GM12878 (cell line): ENCODE measurements at regions not wholly inside any gene's neighbourhood (a gene's known extent, or its start where the extent isn't known, plus 50 kb on each side); places are given as distances from the start of the nearest gene placed in this dataset.

Experiments used
- ATAC-seq: fragments of 200-7000 bp; cut with Tn5 transposase; 3 replicates; pipeline ENCODE4 v1.9.1; 2020; ENCODE audit warnings: mild to moderate bottlenecking, moderate library complexity
- BruUV-seq: library from RNA; stranded (reverse); fragments of 400-500 nt; replicated peaks from 2 replicates; lab custom pipeline; 2021; lab: Mats Ljungman, UMichigan
- CTCF ChIA-PET: fragments of 300-600 bp; sonication (Branson Sonifier 250); formaldehyde crosslinking; extraction: SDS; loops from one replicate; lab custom pipeline; 2021; ENCODE audit warnings: inconsistent platforms; lab: Yijun Ruan, JAX
- POLR2A ChIA-PET: fragments of 350-600 bp; formaldehyde crosslinking; extraction: SDS; loops from one replicate; lab custom pipeline; 2021; ENCODE audit warnings: inconsistent platforms; lab: Charles Lee
- RAD21 ChIA-PET: fragments of 300-600 bp; sonication (Branson Sonifier 250); formaldehyde crosslinking; loops from one replicate; lab custom pipeline; 2023; ENCODE audit warnings: antibody characterized with exemption; ENCODE audit not compliant: unreplicated experiment; lab: Charles Lee
- SMC1A ChIA-PET: fragments of 300-600 bp; sonication (Branson Sonifier 250); formaldehyde crosslinking; loops from one replicate; lab custom pipeline; 2023; ENCODE audit not compliant: unreplicated experiment, uncharacterized antibody; lab: Charles Lee
- DNase-seq: peaks from one replicate; pipeline ENCODE4 v3.0.0-alpha.2; 2011; ENCODE audit warnings: low read depth, low spot score
- FAIRE-seq: peaks from 3 replicates; lab custom pipeline; 2011; peaks lifted over from hg19 to GRCh38; lab: Jason Lieb, UNC
- H2AFZ ChIP-seq: 2 replicates; pipeline ENCODE4 v1.6.0; 2011; ENCODE audit warnings: low read depth, low read length, control low read depth; ENCODE audit not compliant: control insufficient read depth
- H3K27ac ChIP-seq: 2 replicates; pipeline ENCODE4 v1.5.1; 2011; ENCODE audit warnings: control low read depth; ENCODE audit not compliant: control insufficient read depth, insufficient read depth
- H3K27me3 ChIP-seq, 2 experiments: replicated peaks in 1 of 2; 2 replicates each; pipeline versions ENCODE4 v1.6.0 to v1.6.1; 2011; ENCODE audit warnings: low read length in 1 of 2; ENCODE audit not compliant: control insufficient read depth in 2 of 2, insufficient read depth in 2 of 2
- H3K36me3 ChIP-seq, 2 experiments: 2 replicates each; pipeline ENCODE4 v1.5.1; 2011; ENCODE audit warnings: low read length in 1 of 2; ENCODE audit not compliant: control insufficient read depth in 2 of 2, insufficient read depth in 2 of 2
- H3K4me1 ChIP-seq: 2 replicates; pipeline ENCODE4 v1.6.1; 2011; ENCODE audit warnings: mild to moderate bottlenecking, low read length, moderate library complexity, mixed read lengths; ENCODE audit not compliant: control insufficient read depth, insufficient read depth
- H3K4me2 ChIP-seq: 2 replicates; pipeline ENCODE4 v1.6.0; 2011; ENCODE audit warnings: control low read depth; ENCODE audit not compliant: control insufficient read depth, insufficient read depth
- H3K4me3 ChIP-seq: fragments of 200-600 bp; sonication (generic); 2 replicates; pipeline ENCODE4 v1.5.1; 2016
- H3K79me2 ChIP-seq: 2 replicates; pipeline ENCODE4 v1.6.0; 2011; ENCODE audit warnings: low read length; ENCODE audit not compliant: control insufficient read depth, insufficient read depth
- H3K9ac ChIP-seq: 2 replicates; pipeline ENCODE4 v1.8.0; 2011; ENCODE audit warnings: low read length, control low read depth, mixed read lengths; ENCODE audit not compliant: control insufficient read depth, insufficient read depth
- H3K9me3 ChIP-seq: replicated peaks from 3 replicates; pipeline ENCODE4 v1.5.1; 2011; ENCODE audit warnings: mild to moderate bottlenecking, low read length; ENCODE audit not compliant: control insufficient read depth, insufficient read depth
- H4K20me1 ChIP-seq: 2 replicates; pipeline ENCODE4 v1.6.0; 2011; ENCODE audit not compliant: control insufficient read depth, insufficient read depth
- ASH2L ChIP-seq: fragments of 300-600, 200-600 bp; sonication (generic); IDR thresholded peaks from 2 replicates; pipeline ENCODE4 v1.6.1; 2017; ENCODE audit warnings: low read depth, mild to moderate bottlenecking, borderline replicate concordance
- BCL11A ChIP-seq: IDR thresholded peaks from 2 replicates; pipeline ENCODE4 v1.6.1; 2011; ENCODE audit warnings: low read depth, low read length
- DPF2 ChIP-seq: fragments of 450-650 bp; IDR thresholded peaks from 2 replicates; pipeline ENCODE4 v1.6.1; 2017; ENCODE audit warnings: mild to moderate bottlenecking
- EP300 ChIP-seq, 2 experiments: fragments of 150-350 bp in 1 of 2; IDR thresholded peaks; 2 replicates each; pipeline ENCODE4 v1.6.1; 2011 to 2012; ENCODE audit warnings: low read depth in 2 of 2, low read length in 2 of 2, borderline replicate concordance in 1 of 2, improper control_type of control experiment in 1 of 2, inconsistent platforms in 1 of 2; ENCODE audit not compliant: control insufficient read depth in 1 of 2
- HDAC6 ChIP-seq: fragments of 200-600 bp; sonication (generic); IDR thresholded peaks from one replicate; pipeline ENCODE4 v1.8.0; 2017; ENCODE audit warnings: antibody characterized with exemption; ENCODE audit not compliant: unreplicated experiment
- KDM1A ChIP-seq: fragments of 200-600 bp; sonication (generic); IDR thresholded peaks from 2 replicates; pipeline ENCODE4 v1.6.1; 2016; ENCODE audit warnings: borderline replicate concordance
- MEF2A ChIP-seq: IDR thresholded peaks from 2 replicates; pipeline ENCODE4 v1.6.1; 2011; ENCODE audit warnings: low read depth, mild to moderate bottlenecking, low read length, moderate library complexity; ENCODE audit not compliant: insufficient read depth
- NR2C2 ChIP-seq: IDR thresholded peaks from 2 replicates; pipeline ENCODE4 v1.6.1; 2011; ENCODE audit warnings: borderline replicate concordance, low read depth; ENCODE audit not compliant: control insufficient read depth, insufficient read length
- PAX5 ChIP-seq: IDR thresholded peaks from 2 replicates; pipeline ENCODE4 v1.6.1; 2011; ENCODE audit warnings: low read depth, low read length, borderline replicate concordance
- RB1 ChIP-seq: fragments of 450-650 bp; formaldehyde crosslinking; IDR thresholded peaks from 2 replicates; pipeline ENCODE4 v1.6.1; 2017; ENCODE audit warnings: mild to moderate bottlenecking, borderline replicate concordance
- RCOR1 ChIP-seq: conservative IDR thresholded peaks from 2 replicates; pipeline ENCODE4 v1.6.1; 2012; ENCODE audit warnings: low read depth, low read length, improper control_type of control experiment
- SP1 ChIP-seq: IDR thresholded peaks from one replicate; pipeline ENCODE4 v1.6.1; 2011; ENCODE audit warnings: low read depth, low read length
- STAT1 ChIP-seq: fragments of 450-650 bp; conservative IDR thresholded peaks from 2 replicates; pipeline ENCODE4 v1.6.1; 2014; ENCODE audit warnings: antibody characterized with exemption, mild to moderate bottlenecking
- ZNF217 ChIP-seq: fragments of 450-650 bp; IDR thresholded peaks from 2 replicates; pipeline ENCODE4 v1.6.1; 2017; ENCODE audit warnings: antibody characterized with exemption, mild to moderate bottlenecking
- WGBS: methylation state at CpG from one replicate; pipeline ENCODE4 v1.1.6; 2016; ENCODE audit warnings: low lambda C conversion rate; ENCODE audit not compliant: insufficient replicate concordance, insufficient coverage; ENCODE audit errors: missing lambda C conversion rate; 5-methylcytosine and 5-hydroxymethylcytosine counted together
- in situ Hi-C: fragments of 300-500 bp; cut with MboI; formaldehyde crosslinking; loops from 9 replicates; pipeline ENCODE4 v1.14.3; 2018; ENCODE audit warnings: mixed read lengths
- intact Hi-C: fragments of 100-400 bp; cut with micrococcal nuclease; formaldehyde crosslinking; loops from one replicate; pipeline ENCODE4 v1.14.2; 2022; ENCODE audit not compliant: unreplicated experiment
- TF ChIP-seq, protein P1 (sequence below): fragments of 150-350 bp; IDR thresholded peaks from 2 replicates; pipeline ENCODE4 v1.6.1; 2016; ENCODE audit warnings: low read depth, low read length
- TF ChIP-seq, protein P2 (sequence below): fragments of 150-350 bp; IDR thresholded peaks from 2 replicates; pipeline ENCODE4 v1.6.1; 2014; ENCODE audit warnings: mild to moderate bottlenecking, low read depth, low read length
- TF ChIP-seq, protein P3 (sequence below): fragments of 450-650 bp; IDR thresholded peaks from 2 replicates; pipeline ENCODE4 v1.6.1; 2018; ENCODE audit warnings: mild to moderate bottlenecking, low read depth, moderate library complexity; ENCODE audit not compliant: partially characterized antibody

DNA sequence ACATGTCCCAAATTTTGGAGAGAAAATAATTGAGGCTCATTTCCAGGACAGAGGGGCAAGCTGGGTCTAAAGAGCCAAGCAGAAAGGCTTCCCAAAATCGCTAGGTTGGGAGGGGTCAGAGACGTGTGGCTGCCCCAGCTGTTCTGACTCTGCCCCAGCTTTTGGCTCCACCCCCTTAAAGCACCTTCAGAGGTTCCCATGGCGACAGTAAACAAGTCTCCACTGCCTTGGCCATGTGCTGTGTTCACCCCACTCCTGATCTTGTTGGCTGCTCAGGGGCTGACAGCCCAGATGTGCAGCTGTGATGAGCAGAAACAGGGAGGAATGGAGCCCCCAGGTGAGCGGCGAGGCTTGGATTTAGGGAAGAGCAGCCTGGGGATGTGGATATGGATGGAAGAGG, 72.8 kb upstream of the SPTLC3 start (continued):
- TF ChIP-seq, protein P1, sequence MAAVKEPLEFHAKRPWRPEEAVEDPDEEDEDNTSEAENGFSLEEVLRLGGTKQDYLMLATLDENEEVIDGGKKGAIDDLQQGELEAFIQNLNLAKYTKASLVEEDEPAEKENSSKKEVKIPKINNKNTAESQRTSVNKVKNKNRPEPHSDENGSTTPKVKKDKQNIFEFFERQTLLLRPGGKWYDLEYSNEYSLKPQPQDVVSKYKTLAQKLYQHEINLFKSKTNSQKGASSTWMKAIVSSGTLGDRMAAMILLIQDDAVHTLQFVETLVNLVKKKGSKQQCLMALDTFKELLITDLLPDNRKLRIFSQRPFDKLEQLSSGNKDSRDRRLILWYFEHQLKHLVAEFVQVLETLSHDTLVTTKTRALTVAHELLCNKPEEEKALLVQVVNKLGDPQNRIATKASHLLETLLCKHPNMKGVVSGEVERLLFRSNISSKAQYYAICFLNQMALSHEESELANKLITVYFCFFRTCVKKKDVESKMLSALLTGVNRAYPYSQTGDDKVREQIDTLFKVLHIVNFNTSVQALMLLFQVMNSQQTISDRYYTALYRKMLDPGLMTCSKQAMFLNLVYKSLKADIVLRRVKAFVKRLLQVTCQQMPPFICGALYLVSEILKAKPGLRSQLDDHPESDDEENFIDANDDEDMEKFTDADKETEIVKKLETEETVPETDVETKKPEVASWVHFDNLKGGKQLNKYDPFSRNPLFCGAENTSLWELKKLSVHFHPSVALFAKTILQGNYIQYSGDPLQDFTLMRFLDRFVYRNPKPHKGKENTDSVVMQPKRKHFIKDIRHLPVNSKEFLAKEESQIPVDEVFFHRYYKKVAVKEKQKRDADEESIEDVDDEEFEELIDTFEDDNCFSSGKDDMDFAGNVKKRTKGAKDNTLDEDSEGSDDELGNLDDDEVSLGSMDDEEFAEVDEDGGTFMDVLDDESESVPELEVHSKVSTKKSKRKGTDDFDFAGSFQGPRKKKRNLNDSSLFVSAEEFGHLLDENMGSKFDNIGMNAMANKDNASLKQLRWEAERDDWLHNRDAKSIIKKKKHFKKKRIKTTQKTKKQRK = no peak
- TF ChIP-seq RCOR1 (no peak), NR2C2 (no peak), PAX5 (no peak)

DNA sequence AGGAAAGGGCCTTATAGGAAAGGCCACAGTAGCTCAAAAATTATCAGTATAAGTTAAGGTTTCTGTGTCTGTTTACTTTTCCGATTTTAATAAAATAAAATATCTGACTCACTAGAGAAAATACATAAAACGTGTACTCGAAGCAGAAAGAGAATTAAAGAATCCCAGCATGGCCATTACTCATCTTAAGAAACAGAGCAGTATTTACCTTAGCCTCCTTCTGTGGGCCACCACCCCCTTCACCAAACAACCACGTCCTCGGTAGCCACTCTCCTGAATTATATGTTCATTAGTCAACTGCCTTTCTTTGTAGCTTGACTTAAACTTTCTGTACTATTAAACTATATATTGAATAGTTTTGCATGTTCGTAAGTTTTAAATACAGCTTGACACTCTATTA, 72.2 kb upstream of the SPTLC3 start:
- intact Hi-C loops (no loop called here), in situ Hi-C loops (loop anchor here (25.0 kb wide), 1 partner anchor 626 kb away; no protein-coding TSS in a partner anchor)
- ChIA-PET POLR2A (no interaction called here), CTCF (interaction anchor here (3.1 kb wide), 1 partner anchor 11 kb away, joined by 16 read pairs; no protein-coding TSS in a partner anchor), RAD21 (no interaction called here), SMC1A (interaction anchor here (2.4 kb wide), 1 partner anchor 24 kb away, joined by 7 read pairs; no protein-coding TSS in a partner anchor)
- H3K4me2 ChIP-seq = no peak overlapping the region
- H3K27ac ChIP-seq = no peak overlapping the region
- H3K27me3 ChIP-seq = no peaks in the 10 kb centered on the region
- H3K4me1 ChIP-seq = no peaks in the 10 kb centered on the region
- H3K9ac ChIP-seq = no peak overlapping the region
- ATAC-seq (no peak), FAIRE-seq (no peak), DNase-seq (no peak)
- no peak overlapping the region for H2AFZ ChIP-seq
- H3K36me3 ChIP-seq = no peaks in the 10 kb centered on the region
- 6% methylated on average over 6 of the region's 6 CpGs for WGBS
- no peak overlapping the region for H3K4me3 ChIP-seq
- no TSS peak for BruUV-seq
- no peaks in the 10 kb centered on the region for H3K79me2 ChIP-seq
- H3K9me3 ChIP-seq = no peaks in the 10 kb centered on the region
- no peaks in the 10 kb centered on the region for H4K20me1 ChIP-seq
- TF ChIP-seq DPF2 (no peak), STAT1 (no peak), SP1 (no peak), RB1 (no peak), ZNF217 (no peak), HDAC6 (no peak), MEF2A (no peak), BCL11A (no peak), EP300 (IDR thresholded peaks at IDR 0.05; ENCODE audit: borderline replicate concordance in 1 of 2, control insufficient read depth in 1 of 2, low read depth in 2 of 2, low read length in 2 of 2) (no peak), KDM1A (no peak), ASH2L (no peak)
- TF ChIP-seq, protein P2, sequence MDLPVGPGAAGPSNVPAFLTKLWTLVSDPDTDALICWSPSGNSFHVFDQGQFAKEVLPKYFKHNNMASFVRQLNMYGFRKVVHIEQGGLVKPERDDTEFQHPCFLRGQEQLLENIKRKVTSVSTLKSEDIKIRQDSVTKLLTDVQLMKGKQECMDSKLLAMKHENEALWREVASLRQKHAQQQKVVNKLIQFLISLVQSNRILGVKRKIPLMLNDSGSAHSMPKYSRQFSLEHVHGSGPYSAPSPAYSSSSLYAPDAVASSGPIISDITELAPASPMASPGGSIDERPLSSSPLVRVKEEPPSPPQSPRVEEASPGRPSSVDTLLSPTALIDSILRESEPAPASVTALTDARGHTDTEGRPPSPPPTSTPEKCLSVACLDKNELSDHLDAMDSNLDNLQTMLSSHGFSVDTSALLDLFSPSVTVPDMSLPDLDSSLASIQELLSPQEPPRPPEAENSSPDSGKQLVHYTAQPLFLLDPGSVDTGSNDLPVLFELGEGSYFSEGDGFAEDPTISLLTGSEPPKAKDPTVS = no peak
- TF ChIP-seq, protein P3, sequence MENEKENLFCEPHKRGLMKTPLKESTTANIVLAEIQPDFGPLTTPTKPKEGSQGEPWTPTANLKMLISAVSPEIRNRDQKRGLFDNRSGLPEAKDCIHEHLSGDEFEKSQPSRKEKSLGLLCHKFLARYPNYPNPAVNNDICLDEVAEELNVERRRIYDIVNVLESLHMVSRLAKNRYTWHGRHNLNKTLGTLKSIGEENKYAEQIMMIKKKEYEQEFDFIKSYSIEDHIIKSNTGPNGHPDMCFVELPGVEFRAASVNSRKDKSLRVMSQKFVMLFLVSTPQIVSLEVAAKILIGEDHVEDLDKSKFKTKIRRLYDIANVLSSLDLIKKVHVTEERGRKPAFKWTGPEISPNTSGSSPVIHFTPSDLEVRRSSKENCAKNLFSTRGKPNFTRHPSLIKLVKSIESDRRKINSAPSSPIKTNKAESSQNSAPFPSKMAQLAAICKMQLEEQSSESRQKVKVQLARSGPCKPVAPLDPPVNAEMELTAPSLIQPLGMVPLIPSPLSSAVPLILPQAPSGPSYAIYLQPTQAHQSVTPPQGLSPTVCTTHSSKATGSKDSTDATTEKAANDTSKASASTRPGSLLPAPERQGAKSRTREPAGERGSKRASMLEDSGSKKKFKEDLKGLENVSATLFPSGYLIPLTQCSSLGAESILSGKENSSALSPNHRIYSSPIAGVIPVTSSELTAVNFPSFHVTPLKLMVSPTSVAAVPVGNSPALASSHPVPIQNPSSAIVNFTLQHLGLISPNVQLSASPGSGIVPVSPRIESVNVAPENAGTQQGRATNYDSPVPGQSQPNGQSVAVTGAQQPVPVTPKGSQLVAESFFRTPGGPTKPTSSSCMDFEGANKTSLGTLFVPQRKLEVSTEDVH = no peak
